ENCODE measurements at regions not wholly inside any gene's neighbourhood (a gene's known extent, or its start where the extent isn't known, plus 50 kb on each side); places are given as distances from the start of the nearest gene placed in this dataset.

DNA sequence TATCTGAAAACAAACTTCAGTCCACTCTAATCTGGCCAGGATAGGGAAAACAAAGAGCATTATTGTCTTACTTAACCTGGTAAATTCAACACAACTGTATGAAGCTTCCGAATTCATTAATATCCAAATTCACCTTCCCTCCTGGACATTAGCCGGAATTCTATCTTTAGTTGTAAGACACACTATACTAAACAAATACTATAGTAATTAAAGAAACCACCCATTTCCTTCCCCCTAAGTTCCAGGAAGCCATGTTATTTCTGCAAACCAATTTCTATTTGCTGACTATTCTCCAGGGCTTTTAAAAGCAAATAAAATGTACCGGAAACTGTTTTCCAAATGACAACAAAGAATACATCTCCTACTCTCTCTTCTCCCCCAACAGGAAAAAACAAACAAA, 122.7 kb upstream of the MDM1 start:
- TF ChIP-seq POLR2A (IDR thresholded peaks at IDR 0.05; ENCODE audit: low read length) (no peak), GATA1 (IDR thresholded peaks at IDR 0.05; ENCODE audit: low read depth, low read length) (no peak)

Data from erythroblast (primary cell).